ENCODE measurements at regions not wholly inside any gene's neighbourhood (a gene's known extent, or its start where the extent isn't known, plus 50 kb on each side); places are given as distances from the start of the nearest gene placed in this dataset.

- peaks cover 0 to 8% (median 0%) of the 10 kb centered on the region in 5 donors for H3K9me3 ChIP-seq (ENCODE audit: control insufficient read depth in 5 of 5, low read length in 5 of 5)
- no peaks in the 10 kb centered on the region for H3K4me1 ChIP-seq (ENCODE audit: control insufficient read depth in 5 of 5, insufficient read depth in 5 of 5, low read length in 5 of 5)
- H3K9ac ChIP-seq (ENCODE audit: low read length in 5 of 5) = no peak overlapping the region
- H3K36me3 ChIP-seq (ENCODE audit: control insufficient read depth in 5 of 5, insufficient read depth in 5 of 5, low read length in 5 of 5) = no peaks in the 10 kb centered on the region
- H3K27ac ChIP-seq (ENCODE audit: low read depth, low read length) = no peak overlapping the region
- H3K27me3 ChIP-seq (ENCODE audit: control insufficient read depth in 5 of 5, insufficient read depth in 4 of 5, low read length in 5 of 5) = no peaks in the 10 kb centered on the region
- no peak overlapping the region for H3K4me3 ChIP-seq (ENCODE audit: low read depth in 1 of 5, low read length in 5 of 5)
Observed at GRCh38 chr5:26227245-26227644, 811.1 kb downstream of the CDH9 start.

- peaks cover 0 to 3% (median 0%) of the 10 kb centered on the region in 5 donors for H3K4me1 ChIP-seq (ENCODE audit: control insufficient read depth in 5 of 5, insufficient read depth in 5 of 5, low read length in 5 of 5)
Observed at GRCh38 chr5:26205121-26205520, 833.3 kb downstream of the CDH9 start.

GRCh38 chr5:26193626-26194025, 844.8 kb downstream of the CDH9 start:
- no peaks in the 10 kb centered on the region for H3K27me3 ChIP-seq (ENCODE audit: control insufficient read depth in 5 of 5, insufficient read depth in 4 of 5, low read length in 5 of 5)
- no peaks in the 10 kb centered on the region for H3K36me3 ChIP-seq (ENCODE audit: control insufficient read depth in 5 of 5, insufficient read depth in 5 of 5, low read length in 5 of 5)
- H3K9ac ChIP-seq (ENCODE audit: low read length in 5 of 5) = no peak overlapping the region
- no peaks in the 10 kb centered on the region for H3K4me1 ChIP-seq (ENCODE audit: control insufficient read depth in 5 of 5, insufficient read depth in 5 of 5, low read length in 5 of 5)
- H3K27ac ChIP-seq (ENCODE audit: low read depth, low read length) = no peak overlapping the region
- H3K4me3 ChIP-seq (ENCODE audit: low read depth in 1 of 5, low read length in 5 of 5) = no peak overlapping the region
- no peaks in the 10 kb centered on the region for H3K9me3 ChIP-seq (ENCODE audit: control insufficient read depth in 5 of 5, low read length in 5 of 5)

More at GRCh38 chr5:26205121-26205520, 833.3 kb downstream of the CDH9 start:
- Histone ChIP-seq H3K27me3 (ENCODE audit: control insufficient read depth in 5 of 5, insufficient read depth in 4 of 5, low read length in 5 of 5) (no peaks in the 10 kb centered on the region), H3K36me3 (ENCODE audit: control insufficient read depth in 5 of 5, insufficient read depth in 5 of 5, low read length in 5 of 5) (no peaks in the 10 kb centered on the region), H3K27ac (ENCODE audit: low read depth, low read length) (no peak overlapping the region), H3K9me3 (ENCODE audit: control insufficient read depth in 5 of 5, low read length in 5 of 5) (no peaks in the 10 kb centered on the region), H3K9ac (ENCODE audit: low read length in 5 of 5) (no peak overlapping the region), H3K4me3 (ENCODE audit: low read depth in 1 of 5, low read length in 5 of 5) (no peak overlapping the region)

- H3K27ac ChIP-seq (ENCODE audit: low read depth, low read length) = no peak overlapping the region
- no peak overlapping the region for H3K4me3 ChIP-seq (ENCODE audit: low read depth in 1 of 5, low read length in 5 of 5)
- no peaks in the 10 kb centered on the region for H3K27me3 ChIP-seq (ENCODE audit: control insufficient read depth in 5 of 5, insufficient read depth in 4 of 5, low read length in 5 of 5)
- no peaks in the 10 kb centered on the region for H3K4me1 ChIP-seq (ENCODE audit: control insufficient read depth in 5 of 5, insufficient read depth in 5 of 5, low read length in 5 of 5)
- H3K36me3 ChIP-seq (ENCODE audit: control insufficient read depth in 5 of 5, insufficient read depth in 5 of 5, low read length in 5 of 5) = no peaks in the 10 kb centered on the region
- H3K9ac ChIP-seq (ENCODE audit: low read length in 5 of 5) = no peak overlapping the region
- H3K9me3 ChIP-seq (ENCODE audit: control insufficient read depth in 5 of 5, low read length in 5 of 5) = no peaks in the 10 kb centered on the region
Observed at GRCh38 chr5:26192486-26192885, 845.9 kb downstream of the CDH9 start.

GRCh38 chr5:26181582-26181981, 856.8 kb downstream of the CDH9 start:
- Histone ChIP-seq H3K4me1 (ENCODE audit: control insufficient read depth in 5 of 5, insufficient read depth in 5 of 5, low read length in 5 of 5) (no peaks in the 10 kb centered on the region), H3K4me3 (ENCODE audit: low read depth in 1 of 5, low read length in 5 of 5) (no peak overlapping the region), H3K27ac (ENCODE audit: low read depth, low read length) (no peak overlapping the region), H3K9ac (ENCODE audit: low read length in 5 of 5) (no peak overlapping the region), H3K9me3 (ENCODE audit: control insufficient read depth in 5 of 5, low read length in 5 of 5) (no peaks in the 10 kb centered on the region), H3K36me3 (ENCODE audit: control insufficient read depth in 5 of 5, insufficient read depth in 5 of 5, low read length in 5 of 5) (no peaks in the 10 kb centered on the region), H3K27me3 (ENCODE audit: control insufficient read depth in 5 of 5, insufficient read depth in 4 of 5, low read length in 5 of 5) (no peaks in the 10 kb centered on the region)

- Histone ChIP-seq H3K9me3 (ENCODE audit: control insufficient read depth in 5 of 5, low read length in 5 of 5) (peaks cover 0 to 9% (median 0%) of the 10 kb centered on the region in 5 donors), H3K4me1 (ENCODE audit: control insufficient read depth in 5 of 5, insufficient read depth in 5 of 5, low read length in 5 of 5) (no peaks in the 10 kb centered on the region), H3K9ac (ENCODE audit: low read length in 5 of 5) (no peak overlapping the region), H3K27ac (ENCODE audit: low read depth, low read length) (no peak overlapping the region), H3K36me3 (ENCODE audit: control insufficient read depth in 5 of 5, insufficient read depth in 5 of 5, low read length in 5 of 5) (no peaks in the 10 kb centered on the region), H3K4me3 (ENCODE audit: low read depth in 1 of 5, low read length in 5 of 5) (no peak overlapping the region), H3K27me3 (ENCODE audit: control insufficient read depth in 5 of 5, insufficient read depth in 4 of 5, low read length in 5 of 5) (no peaks in the 10 kb centered on the region)
Observed at GRCh38 chr5:26148569-26149107, 889.7 kb downstream of the CDH9 start.

GRCh38 chr5:26143259-26143658, 895.1 kb downstream of the CDH9 start:
- Histone ChIP-seq H3K9ac (ENCODE audit: low read length in 5 of 5) (no peak overlapping the region), H3K4me1 (ENCODE audit: control insufficient read depth in 5 of 5, insufficient read depth in 5 of 5, low read length in 5 of 5) (no peaks in the 10 kb centered on the region), H3K36me3 (ENCODE audit: control insufficient read depth in 5 of 5, insufficient read depth in 5 of 5, low read length in 5 of 5) (no peaks in the 10 kb centered on the region), H3K9me3 (ENCODE audit: control insufficient read depth in 5 of 5, low read length in 5 of 5) (peaks cover 0 to under 1% (median 0%) of the 10 kb centered on the region in 5 donors), H3K27me3 (ENCODE audit: control insufficient read depth in 5 of 5, insufficient read depth in 4 of 5, low read length in 5 of 5) (no peaks in the 10 kb centered on the region), H3K27ac (ENCODE audit: low read depth, low read length) (no peak overlapping the region), H3K4me3 (ENCODE audit: low read depth in 1 of 5, low read length in 5 of 5) (no peak overlapping the region)

- Histone ChIP-seq H3K9me3 (ENCODE audit: control insufficient read depth in 5 of 5, low read length in 5 of 5) (no peaks in the 10 kb centered on the region), H3K4me3 (ENCODE audit: low read depth in 1 of 5, low read length in 5 of 5) (no peak overlapping the region), H3K9ac (ENCODE audit: low read length in 5 of 5) (no peak overlapping the region), H3K4me1 (ENCODE audit: control insufficient read depth in 5 of 5, insufficient read depth in 5 of 5, low read length in 5 of 5) (no peaks in the 10 kb centered on the region), H3K27ac (ENCODE audit: low read depth, low read length) (no peak overlapping the region), H3K36me3 (ENCODE audit: control insufficient read depth in 5 of 5, insufficient read depth in 5 of 5, low read length in 5 of 5) (no peaks in the 10 kb centered on the region), H3K27me3 (ENCODE audit: control insufficient read depth in 5 of 5, insufficient read depth in 4 of 5, low read length in 5 of 5) (no peaks in the 10 kb centered on the region)
Observed at GRCh38 chr5:26121338-26121737, 917.0 kb downstream of the CDH9 start.

GRCh38 chr5:26104175-26104574, 934.2 kb downstream of the CDH9 start:
- no peak overlapping the region for H3K27ac ChIP-seq (ENCODE audit: low read depth, low read length)
- H3K4me1 ChIP-seq (ENCODE audit: control insufficient read depth in 5 of 5, insufficient read depth in 5 of 5, low read length in 5 of 5) = no peaks in the 10 kb centered on the region
- H3K36me3 ChIP-seq (ENCODE audit: control insufficient read depth in 5 of 5, insufficient read depth in 5 of 5, low read length in 5 of 5) = no peaks in the 10 kb centered on the region
- no peak overlapping the region for H3K4me3 ChIP-seq (ENCODE audit: low read depth in 1 of 5, low read length in 5 of 5)
- no peak overlapping the region for H3K9ac ChIP-seq (ENCODE audit: low read length in 5 of 5)
- no peaks in the 10 kb centered on the region for H3K27me3 ChIP-seq (ENCODE audit: control insufficient read depth in 5 of 5, insufficient read depth in 4 of 5, low read length in 5 of 5)
- H3K9me3 ChIP-seq (ENCODE audit: control insufficient read depth in 5 of 5, low read length in 5 of 5) = peaks cover 0 to 4% (median 2%) of the 10 kb centered on the region in 5 donors

- no peak overlapping the region for H3K27ac ChIP-seq (ENCODE audit: low read depth, low read length)
- H3K9ac ChIP-seq (ENCODE audit: low read length in 5 of 5) = no peak overlapping the region
- H3K4me3 ChIP-seq (ENCODE audit: low read depth in 1 of 5, low read length in 5 of 5) = no peak overlapping the region
- H3K4me1 ChIP-seq (ENCODE audit: control insufficient read depth in 5 of 5, insufficient read depth in 5 of 5, low read length in 5 of 5) = peaks cover 0 to 2% (median 0%) of the 10 kb centered on the region in 5 donors
- no peaks in the 10 kb centered on the region for H3K27me3 ChIP-seq (ENCODE audit: control insufficient read depth in 5 of 5, insufficient read depth in 4 of 5, low read length in 5 of 5)
- H3K36me3 ChIP-seq (ENCODE audit: control insufficient read depth in 5 of 5, insufficient read depth in 5 of 5, low read length in 5 of 5) = no peaks in the 10 kb centered on the region
- H3K9me3 ChIP-seq (ENCODE audit: control insufficient read depth in 5 of 5, low read length in 5 of 5) = no peaks in the 10 kb centered on the region
Observed at GRCh38 chr5:26060212-26060611, 978.2 kb downstream of the CDH9 start.

Measured in subcutaneous abdominal adipose tissue (tissue), 5 donors.